LHCN-M2 (cell line): ENCODE measurements at regions not wholly inside any gene's neighbourhood (a gene's known extent, or its start where the extent isn't known, plus 50 kb on each side); places are given as distances from the start of the nearest gene placed in this dataset.
"Not testable (repeated sequence)": the region's sequence is repeated elsewhere in the genome, so short reads cannot be mapped to it uniquely, and the experiment has no call there.

Experiments used
- DNase-seq: peaks from one replicate; pipeline ENCODE4 v3.0.0-alpha.2; 2012; ENCODE audit warnings: low read depth

- no peak for DNase-seq
These were observed 232.3 kb upstream of the NPY start for GRCh38 chr7:24051651-24052050.

GRCh38 chr7:24052572-24053260 is 231.3 kb upstream of the NPY start:
- DNase-seq: peak; percentile 96

GRCh38 chr7:24054236-24054635 is 229.8 kb upstream of the NPY start:
- DNase-seq: no peak

- DNase-seq: no peak
These were observed 226.7 kb upstream of the NPY start for GRCh38 chr7:24057243-24057642.

GRCh38 chr7:24058953-24059352 is 225.0 kb upstream of the NPY start:
- no peak for DNase-seq

- DNase-seq: no peak
These were observed 224.2 kb upstream of the NPY start for GRCh38 chr7:24059775-24060174.

GRCh38 chr7:24063721-24064120 is 220.3 kb upstream of the NPY start:
- DNase-seq: no peak

GRCh38 chr7:24069751-24070150 is 214.2 kb upstream of the NPY start:
- DNase-seq: peak; percentile 9

GRCh38 chr7:24073651-24074420 is 210.2 kb upstream of the NPY start:
- DNase-seq: no peak

GRCh38 chr7:24075426-24075810 is 208.6 kb upstream of the NPY start:
- DNase-seq: peak; percentile 44

- no peak for DNase-seq
These were observed 201.2 kb upstream of the NPY start for GRCh38 chr7:24082826-24083225.

GRCh38 chr7:24102988-24103387 is 181.0 kb upstream of the NPY start:
- DNase-seq: no peak

- no peak for DNase-seq
These were observed 175.0 kb upstream of the NPY start for GRCh38 chr7:24108906-24109376.

- DNase-seq: no peak
These were observed 173.9 kb upstream of the NPY start for GRCh38 chr7:24110056-24110455.

- no peak for DNase-seq
These were observed 170.5 kb upstream of the NPY start for GRCh38 chr7:24113506-24113905.

- no peak for DNase-seq
These were observed 168.3 kb upstream of the NPY start for GRCh38 chr7:24115661-24116060.

- DNase-seq: not testable (repeated sequence)
These were observed 166.0 kb upstream of the NPY start for GRCh38 chr7:24117903-24118499.

GRCh38 chr7:24119852-24120251 is 164.1 kb upstream of the NPY start:
- no peak for DNase-seq

- DNase-seq: peak; percentile 62
These were observed 160.9 kb upstream of the NPY start for GRCh38 chr7:24123076-24123475.

- no peak for DNase-seq
These were observed 158.2 kb upstream of the NPY start for GRCh38 chr7:24125765-24126164.

- DNase-seq: no peak
These were observed 156.1 kb upstream of the NPY start for GRCh38 chr7:24127930-24128329.

GRCh38 chr7:24129597-24129996 is 154.4 kb upstream of the NPY start:
- DNase-seq: peak; percentile 69

GRCh38 chr7:24130631-24131030 is 153.4 kb upstream of the NPY start:
- DNase-seq: no peak
